ENCODE measurements at regions not wholly inside any gene's neighbourhood (a gene's known extent, or its start where the extent isn't known, plus 50 kb on each side); places are given as distances from the start of the nearest gene placed in this dataset.

GRCh38 chr15:96549136-96549535 lies 218.6 kb downstream of the NR2F2 start:
- peaks cover 0 to under 1% of the 10 kb centered on the region in 2 experiments for H3K27me3 ChIP-seq (ENCODE audit: control insufficient read depth in 2 of 2, insufficient read depth in 2 of 2, low read length in 2 of 2)
- no peaks in the 10 kb centered on the region for H3K36me3 ChIP-seq (ENCODE audit: control insufficient read depth in 2 of 2, extremely low read depth in 1 of 2, insufficient read depth in 2 of 2, low read length in 2 of 2)
- ChIA-PET CTCF (no interaction called here), POLR2A (no interaction called here)
- no peak overlapping the region for H3K9ac ChIP-seq (replicated peaks; ENCODE audit: extremely low read depth, insufficient read depth, low read length)
- H3K4me2 ChIP-seq (ENCODE audit: insufficient read depth, low read length): no peak overlapping the region
- no peaks in the 10 kb centered on the region for H3K4me1 ChIP-seq (ENCODE audit: control insufficient read depth, extremely low read depth, insufficient read depth, low read length)
- no peaks in the 10 kb centered on the region for H3K9me3 ChIP-seq (replicated peaks; ENCODE audit: control insufficient read depth, insufficient read depth, low read length)
- FAIRE-seq: no peak
- TF ChIP-seq JUN (IDR thresholded peaks at IDR 0.05; ENCODE audit: borderline replicate concordance, insufficient read depth, insufficient read length, low read depth) (no peak), EZH2 (IDR thresholded peaks at IDR 0.05; ENCODE audit: borderline replicate concordance, low read depth, low read length, severe bottlenecking) (no peak), POLR2AphosphoS5 (IDR thresholded peaks at IDR 0.05; ENCODE audit: insufficient read depth, low read depth, low read length) (no peak), POLR2A (IDR thresholded peaks at IDR 0.05; ENCODE audit: low read depth, low read length) (no peak), FOS (IDR thresholded peaks at IDR 0.05; ENCODE audit: borderline replicate concordance, insufficient read depth, low read length) (no peak), MYC (IDR thresholded peaks at IDR 0.05; ENCODE audit: low read depth, low read length) (no peak), GATA2 (IDR thresholded peaks at IDR 0.05; ENCODE audit: insufficient read depth, insufficient read length, low read depth, low read length) (no peak)
- TF ChIP-seq, protein P1, sequence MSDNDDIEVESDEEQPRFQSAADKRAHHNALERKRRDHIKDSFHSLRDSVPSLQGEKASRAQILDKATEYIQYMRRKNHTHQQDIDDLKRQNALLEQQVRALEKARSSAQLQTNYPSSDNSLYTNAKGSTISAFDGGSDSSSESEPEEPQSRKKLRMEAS (IDR thresholded peaks at IDR 0.05; ENCODE audit: insufficient read depth, insufficient read length): no peak
- TF ChIP-seq, protein P2, sequence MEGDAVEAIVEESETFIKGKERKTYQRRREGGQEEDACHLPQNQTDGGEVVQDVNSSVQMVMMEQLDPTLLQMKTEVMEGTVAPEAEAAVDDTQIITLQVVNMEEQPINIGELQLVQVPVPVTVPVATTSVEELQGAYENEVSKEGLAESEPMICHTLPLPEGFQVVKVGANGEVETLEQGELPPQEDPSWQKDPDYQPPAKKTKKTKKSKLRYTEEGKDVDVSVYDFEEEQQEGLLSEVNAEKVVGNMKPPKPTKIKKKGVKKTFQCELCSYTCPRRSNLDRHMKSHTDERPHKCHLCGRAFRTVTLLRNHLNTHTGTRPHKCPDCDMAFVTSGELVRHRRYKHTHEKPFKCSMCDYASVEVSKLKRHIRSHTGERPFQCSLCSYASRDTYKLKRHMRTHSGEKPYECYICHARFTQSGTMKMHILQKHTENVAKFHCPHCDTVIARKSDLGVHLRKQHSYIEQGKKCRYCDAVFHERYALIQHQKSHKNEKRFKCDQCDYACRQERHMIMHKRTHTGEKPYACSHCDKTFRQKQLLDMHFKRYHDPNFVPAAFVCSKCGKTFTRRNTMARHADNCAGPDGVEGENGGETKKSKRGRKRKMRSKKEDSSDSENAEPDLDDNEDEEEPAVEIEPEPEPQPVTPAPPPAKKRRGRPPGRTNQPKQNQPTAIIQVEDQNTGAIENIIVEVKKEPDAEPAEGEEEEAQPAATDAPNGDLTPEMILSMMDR (IDR thresholded peaks at IDR 0.05; ENCODE audit: extremely low read depth in 1 of 2, insufficient read depth in 1 of 2, low read depth in 1 of 2, low read length in 2 of 2): no peak
- dilution Hi-C loops (cut with MboI; ENCODE audit: extremely low pct_ligation_motif_present, low sequenced_read_pairs): no loop called here
- H3K27ac ChIP-seq (ENCODE audit: insufficient read depth, low read depth, low read length): no peak overlapping the region
- no peak overlapping the region for H3K4me3 ChIP-seq (replicated peaks in 1 of 3; ENCODE audit: insufficient read depth in 1 of 3, low read depth in 1 of 3, low read length in 3 of 3)
- no peak for DNase-seq (ENCODE audit: low read depth, low spot score)
- H4K20me1 ChIP-seq (replicated peaks; ENCODE audit: control insufficient read depth, extremely low read depth, insufficient read depth, low read length): no peaks in the 10 kb centered on the region
- no peaks in the 10 kb centered on the region for H3K9me1 ChIP-seq (replicated peaks; ENCODE audit: control insufficient read depth, extremely low read depth, insufficient read depth, low read length)
- BruUV-seq (replicated peaks): no TSS peak
- no peak overlapping the region for H2AFZ ChIP-seq (ENCODE audit: low read depth, low read length)
- H3K79me2 ChIP-seq (ENCODE audit: control insufficient read depth, insufficient read depth, low read length): no peaks in the 10 kb centered on the region
- intact Hi-C loops (cut with micrococcal nuclease): no loop called here

Measured in endothelial cell of umbilical vein (primary cell).